Putamen (tissue), 1 donor: ENCODE measurements at regions not wholly inside any gene's neighbourhood (a gene's known extent, or its start where the extent isn't known, plus 50 kb on each side); places are given as distances from the start of the nearest gene placed in this dataset.

Experiments
- DNase-seq: peaks from one replicate; pipeline ENCODE4 v3.0.0-alpha.2; 2016; ENCODE audit warnings: low spot score

- no peak for DNase-seq
Observed at GRCh38 chr2:147133286-147133908, 711.4 kb upstream of the ACVR2A start.

GRCh38 chr2:147125145-147125544, 719.7 kb upstream of the ACVR2A start:
- DNase-seq: no peak

GRCh38 chr2:147122944-147123343, 721.9 kb upstream of the ACVR2A start:
- no peak for DNase-seq

GRCh38 chr2:147110962-147111361, 733.9 kb upstream of the ACVR2A start:
- no peak for DNase-seq

GRCh38 chr2:147110317-147110716, 734.5 kb upstream of the ACVR2A start:
- no peak for DNase-seq

GRCh38 chr2:147109291-147109690, 735.5 kb upstream of the ACVR2A start:
- no peak for DNase-seq

- no peak for DNase-seq
Observed at GRCh38 chr2:147108548-147108947, 736.3 kb upstream of the ACVR2A start.

GRCh38 chr2:147101941-147102790, 742.7 kb upstream of the ACVR2A start:
- no peak for DNase-seq

- DNase-seq: no peak
Observed at GRCh38 chr2:147100406-147101035, 744.3 kb upstream of the ACVR2A start.

- DNase-seq: no peak
Observed at GRCh38 chr2:147099845-147100244, 745.0 kb upstream of the ACVR2A start.

GRCh38 chr2:147098940-147099339, 745.9 kb upstream of the ACVR2A start:
- DNase-seq: no peak

- no peak for DNase-seq
Observed at GRCh38 chr2:147097747-147098146, 747.1 kb upstream of the ACVR2A start.

GRCh38 chr2:147096671-147097070, 748.2 kb upstream of the ACVR2A start:
- DNase-seq: no peak

GRCh38 chr2:147095376-147095775, 749.5 kb upstream of the ACVR2A start:
- DNase-seq: no peak

GRCh38 chr2:147094077-147094476, 750.8 kb upstream of the ACVR2A start:
- DNase-seq: no peak

- no peak for DNase-seq
Observed at GRCh38 chr2:147092266-147092665, 752.6 kb upstream of the ACVR2A start.

- DNase-seq: no peak
Observed at GRCh38 chr2:147091448-147091847, 753.4 kb upstream of the ACVR2A start.

GRCh38 chr2:147088871-147089270, 756.0 kb upstream of the ACVR2A start:
- DNase-seq: no peak

- no peak for DNase-seq
Observed at GRCh38 chr2:147086715-147087114, 758.1 kb upstream of the ACVR2A start.

GRCh38 chr2:147083664-147084063, 761.2 kb upstream of the ACVR2A start:
- DNase-seq: no peak

- DNase-seq: peak; percentile 80
Observed at GRCh38 chr2:147082850-147083522, 761.8 kb upstream of the ACVR2A start.

- no peak for DNase-seq
Observed at GRCh38 chr2:147081831-147082230, 763.0 kb upstream of the ACVR2A start.

GRCh38 chr2:147076634-147077033, 768.2 kb upstream of the ACVR2A start:
- DNase-seq: no peak
